Uterus (tissue), 3 donors: ENCODE measurements at regions not wholly inside any gene's neighbourhood (a gene's known extent, or its start where the extent isn't known, plus 50 kb on each side); places are given as distances from the start of the nearest gene placed in this dataset.
"Not testable (repeated sequence)": the region's sequence is repeated elsewhere in the genome, so short reads cannot be mapped to it uniquely, and the experiment has no call there.

Source experiments
- DNase-seq, 2 donors: peaks; one replicate each; pipeline ENCODE4 v3.0.0-alpha.2; 2019 to 2020
- H3K27ac ChIP-seq, 2 donors: fragments of 200-600 bp; sonication (generic); 1 replicate in 1 of 2; 2 replicates in 1 of 2; pipeline ENCODE4 v1.5.1; 2016 to 2018
- H3K27me3 ChIP-seq, 2 donors: fragments of 200-600 bp; sonication (generic); one replicate each; pipeline ENCODE4 v1.5.1; 2018 to 2019; ENCODE audit warnings: control low read depth in 1 of 2
- H3K36me3 ChIP-seq, 2 donors: fragments of 200-600 bp; sonication (generic); one replicate each; pipeline ENCODE4 v1.5.1; 2019; ENCODE audit warnings: control low read depth in 1 of 2
- H3K4me1 ChIP-seq, 2 donors: fragments of 200-600 bp; sonication (generic); one replicate each; pipeline ENCODE4 v1.5.1; 2018 to 2019; ENCODE audit warnings: control low read depth in 1 of 2
- H3K4me3 ChIP-seq, 2 donors: fragments of 200-600 bp; sonication (generic); 1 replicate in 1 of 2; 2 replicates in 1 of 2; pipeline ENCODE4 v1.5.1; 2018 to 2019; ENCODE audit warnings: mild to moderate bottlenecking in 1 of 2
- H3K9me3 ChIP-seq, 2 donors: fragments of 200-600 bp; sonication (generic); one replicate each; pipeline ENCODE4 v1.5.1; 2019; ENCODE audit warnings: control low read depth in 1 of 2
- CTCF ChIP-seq, 4 experiments: fragments of 200-600 bp in 2 of 4; fragments of 450-650 bp in 2 of 4; sonication (generic) in 2 of 4; IDR thresholded peaks; one replicate each; pipeline ENCODE4 v1.5.1; 2016 to 2019; ENCODE audit warnings: antibody characterized with exemption in 4 of 4, mild to moderate bottlenecking in 2 of 4, moderate library complexity in 1 of 4
- POLR2A ChIP-seq, 2 donors: fragments of 450-650 bp; IDR thresholded peaks; one replicate each; pipeline ENCODE4 v1.6.1; 2016; ENCODE audit warnings: antibody characterized with exemption in 2 of 2, mild to moderate bottlenecking in 1 of 2, moderate library complexity in 1 of 2
- intact Hi-C: fragments of 100-400 bp; cut with DNase I; formaldehyde crosslinking; loops from one replicate; pipeline ENCODE4 v1.15.1; 2023; ENCODE audit warnings: low total_unique reads
- donor health status: DM: yes; HTN: yes; CAD: no.

GRCh38 chr10:20486791-20487190 lies 410.3 kb downstream of the NEBL start:
- H3K36me3 ChIP-seq, result no peaks in the 10 kb centered on the region
- H3K9me3 ChIP-seq, result no peaks in the 10 kb centered on the region
- no peak overlapping the region for H3K27ac ChIP-seq
- no peaks in the 10 kb centered on the region for H3K27me3 ChIP-seq
- DNase-seq, result no peak
- no peak overlapping the region for H3K4me3 ChIP-seq
- H3K4me1 ChIP-seq, result no peaks in the 10 kb centered on the region
- TF ChIP-seq CTCF (IDR thresholded peaks at IDR 0.05) (no peak), POLR2A (IDR thresholded peaks at IDR 0.05) (no peak)
- intact Hi-C loops, result no loop called here

- Histone ChIP-seq H3K4me1 (no peaks in the 10 kb centered on the region), H3K4me3 (no peak overlapping the region), H3K27me3 (no peaks in the 10 kb centered on the region), H3K9me3 (no peaks in the 10 kb centered on the region), H3K36me3 (no peaks in the 10 kb centered on the region), H3K27ac (no peak overlapping the region)
- intact Hi-C loops, result no loop called here
- DNase-seq, result no peak
- TF ChIP-seq CTCF (IDR thresholded peaks at IDR 0.05) (no peak), POLR2A (IDR thresholded peaks at IDR 0.05) (no peak)
Measured at GRCh38 chr10:20485554-20485953, 411.6 kb downstream of the NEBL start.

GRCh38 chr10:20481054-20481453 lies 416.1 kb downstream of the NEBL start:
- TF ChIP-seq POLR2A (IDR thresholded peaks at IDR 0.05) (no peak), CTCF (IDR thresholded peaks at IDR 0.05) (no peak)
- no peaks in the 10 kb centered on the region for H3K36me3 ChIP-seq
- intact Hi-C loops, result no loop called here

GRCh38 chr10:20480575-20480974 lies 416.5 kb downstream of the NEBL start:
- H3K4me1 ChIP-seq, H3K9me3 ChIP-seq, H3K4me3 ChIP-seq, H3K27me3 ChIP-seq, H3K27ac ChIP-seq, DNase-seq, H3K36me3 ChIP-seq, intact Hi-C loops: not testable (repeated sequence)

More at GRCh38 chr10:20481054-20481453, 416.1 kb downstream of the NEBL start:
- Histone ChIP-seq H3K4me1 (no peaks in the 10 kb centered on the region), H3K27me3 (no peaks in the 10 kb centered on the region), H3K4me3 (no peak overlapping the region), H3K9me3 (no peaks in the 10 kb centered on the region), H3K27ac (no peak overlapping the region)
- no peak for DNase-seq

DNA sequence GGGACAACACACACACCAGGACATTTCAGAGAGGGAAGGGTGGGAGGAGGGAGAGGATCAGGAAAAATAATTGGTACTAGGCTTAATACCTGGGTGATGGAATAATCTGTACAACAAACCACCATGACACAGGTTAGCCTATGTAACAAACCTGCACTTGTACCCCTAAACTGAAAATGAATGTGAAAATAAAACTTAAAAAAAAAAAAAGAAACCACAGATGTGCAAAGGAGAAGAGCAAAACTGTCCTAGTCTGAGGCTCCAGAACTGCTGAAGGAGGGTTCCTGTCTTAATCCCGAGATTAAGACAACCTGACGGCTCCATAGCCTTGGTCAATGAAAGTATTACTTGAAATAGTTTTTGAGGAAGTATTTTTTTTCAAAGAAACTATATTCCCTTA lies 423.0 kb downstream of the NEBL start:
- Histone ChIP-seq H3K36me3 (no peaks in the 10 kb centered on the region), H3K27ac (no peak overlapping the region), H3K9me3 (no peaks in the 10 kb centered on the region), H3K4me1 (no peaks in the 10 kb centered on the region), H3K4me3 (no peak overlapping the region), H3K27me3 (no peaks in the 10 kb centered on the region)
- no peak for DNase-seq
- TF ChIP-seq POLR2A (IDR thresholded peaks at IDR 0.05) (no peak), CTCF (IDR thresholded peaks at IDR 0.05) (no peak)
- intact Hi-C loops, result no loop called here

- no peaks in the 10 kb centered on the region for H3K36me3 ChIP-seq
- H3K4me3 ChIP-seq, result no peak overlapping the region
- no peak for TF ChIP-seq CTCF (IDR thresholded peaks at IDR 0.05)
- TF ChIP-seq POLR2A (IDR thresholded peaks at IDR 0.05), result no peak
- H3K4me1 ChIP-seq, result no peaks in the 10 kb centered on the region
- intact Hi-C loops, result no loop called here
- DNase-seq, result no peak
- H3K9me3 ChIP-seq, result no peaks in the 10 kb centered on the region
- H3K27me3 ChIP-seq, result no peaks in the 10 kb centered on the region
- no peak overlapping the region for H3K27ac ChIP-seq
Measured at GRCh38 chr10:20473023-20473760, 423.9 kb downstream of the NEBL start.
